ENCODE measurements at regions not wholly inside any gene's neighbourhood (a gene's known extent, or its start where the extent isn't known, plus 50 kb on each side); places are given as distances from the start of the nearest gene placed in this dataset.

GRCh38 chr2:55751966-55752365 lies 58.3 kb upstream of the PNPT1 start:
- TF ChIP-seq CTCF (IDR thresholded peaks at IDR 0.05; ENCODE audit: unreplicated experiment): no peak
- DNase-seq: no peak
- intact Hi-C loops (cut with micrococcal nuclease; ENCODE audit: unreplicated experiment): no loop called here
- CTCF ChIA-PET: no interaction called here
- no peaks in the 10 kb centered on the region for H3K4me1 Mint-ChIP-seq (ENCODE audit: low read depth, unreplicated experiment)
- H3K27me3 Mint-ChIP-seq (ENCODE audit: unreplicated experiment): no peaks in the 10 kb centered on the region
- H3K4me3 Mint-ChIP-seq (ENCODE audit: low read depth, unreplicated experiment): no peak overlapping the region
- no TSS peak for BruUV-seq (replicated peaks)
- peaks cover 3% of the 10 kb centered on the region for H3K9me3 Mint-ChIP-seq (ENCODE audit: low read depth, unreplicated experiment)
- H3K27ac Mint-ChIP-seq (ENCODE audit: unreplicated experiment): no peak overlapping the region
- no peaks in the 10 kb centered on the region for H3K36me3 Mint-ChIP-seq (ENCODE audit: insufficient read depth, unreplicated experiment)

- CTCF ChIA-PET: no interaction called here
- Mint-ChIP-seq H3K4me1 (ENCODE audit: low read depth, unreplicated experiment) (no peaks in the 10 kb centered on the region), H3K27ac (ENCODE audit: unreplicated experiment) (no peak overlapping the region)
Measured at GRCh38 chr2:55743583-55743982, 49.9 kb upstream of the PNPT1 start.

More at GRCh38 chr2:55743583-55743982, 49.9 kb upstream of the PNPT1 start:
- no peak for DNase-seq
- Mint-ChIP-seq H3K27me3 (ENCODE audit: unreplicated experiment) (no peaks in the 10 kb centered on the region), H3K36me3 (ENCODE audit: insufficient read depth, unreplicated experiment) (no peaks in the 10 kb centered on the region), H3K4me3 (ENCODE audit: low read depth, unreplicated experiment) (no peak overlapping the region), H3K9me3 (ENCODE audit: low read depth, unreplicated experiment) (no peaks in the 10 kb centered on the region)
- intact Hi-C loops (cut with micrococcal nuclease; ENCODE audit: unreplicated experiment): no loop called here
- no peak for TF ChIP-seq CTCF (IDR thresholded peaks at IDR 0.05; ENCODE audit: unreplicated experiment)
- no TSS peak for BruUV-seq (replicated peaks)

Measured in Calu3 (cell line).